Activated naive CD8-positive, alpha-beta T cell treated with anti-CD3 and anti-CD28 coated beads, Interleukin-2, amount 10 ng/mL, durations not matched to agents 7 days and 5 days (primary cell): ENCODE measurements at regions not wholly inside any gene's neighbourhood (a gene's known extent, or its start where the extent isn't known, plus 50 kb on each side); places are given as distances from the start of the nearest gene placed in this dataset.

Experiments
- ATAC-seq: fragments of 150-1000 bp; cut with Tn5 transposase; one replicate; pipeline ENCODE4 v1.10.0; 2021; ENCODE audit warnings: low read depth, moderate library complexity
- POLR2A ChIA-PET: fragments of 350-600 bp; sonication (Branson Sonifier 250); formaldehyde crosslinking; loops from one replicate; lab custom pipeline; 2021; ENCODE audit warnings: antibody characterized with exemption; lab: Charles Lee
- DNase-seq: peaks from one replicate; pipeline ENCODE4 v3.0.0; 2021
- H3K27ac Mint-ChIP-seq: one replicate; pipeline ENCODE4 v1.8.0; 2022; ENCODE audit warnings: mild to moderate bottlenecking, mixed read lengths
- H3K27me3 Mint-ChIP-seq: one replicate; pipeline ENCODE4 v1.8.0; 2022; ENCODE audit warnings: mild to moderate bottlenecking, moderate library complexity, mixed read lengths
- H3K36me3 Mint-ChIP-seq: one replicate; pipeline ENCODE4 v1.8.0; 2021; ENCODE audit warnings: mild to moderate bottlenecking, mixed read lengths
- H3K4me1 Mint-ChIP-seq: one replicate; pipeline ENCODE4 v1.8.0; 2021; ENCODE audit warnings: mixed read lengths
- H3K4me3 Mint-ChIP-seq: one replicate; pipeline ENCODE4 v1.8.0; 2022; ENCODE audit warnings: mild to moderate bottlenecking, moderate library complexity, mixed read lengths
- H3K9me3 Mint-ChIP-seq: one replicate; pipeline ENCODE4 v1.8.0; 2021; ENCODE audit warnings: mixed read lengths

DNA sequence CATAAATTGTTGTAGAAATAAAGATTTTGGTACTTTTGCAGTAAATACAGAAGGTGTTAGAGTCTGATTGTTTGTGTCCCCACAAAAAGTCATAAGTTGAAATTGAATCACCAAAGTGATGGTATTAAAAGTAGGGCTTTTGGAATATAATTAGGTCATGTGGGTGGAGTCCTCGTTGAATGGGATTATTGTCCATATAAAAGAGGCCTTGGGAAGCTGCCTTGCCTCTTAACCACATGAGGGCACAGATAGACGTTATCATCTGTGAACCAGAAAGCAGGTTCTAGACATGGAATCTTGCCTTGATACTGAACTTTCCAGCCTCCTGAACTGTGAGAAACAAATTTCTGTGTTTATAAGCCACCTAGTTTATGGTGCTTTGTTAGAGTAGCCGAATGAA is 186.8 kb downstream of the PRR20E start:
- H3K9me3 Mint-ChIP-seq = peaks cover 6% of the 10 kb centered on the region
- DNase-seq = no peak
- H3K4me1 Mint-ChIP-seq = no peaks in the 10 kb centered on the region
- no peaks in the 10 kb centered on the region for H3K36me3 Mint-ChIP-seq
- H3K27ac Mint-ChIP-seq = no peak overlapping the region
- no peak for ATAC-seq
- no peak overlapping the region for H3K4me3 Mint-ChIP-seq
- POLR2A ChIA-PET = no interaction called here
- H3K27me3 Mint-ChIP-seq = no peaks in the 10 kb centered on the region

DNA sequence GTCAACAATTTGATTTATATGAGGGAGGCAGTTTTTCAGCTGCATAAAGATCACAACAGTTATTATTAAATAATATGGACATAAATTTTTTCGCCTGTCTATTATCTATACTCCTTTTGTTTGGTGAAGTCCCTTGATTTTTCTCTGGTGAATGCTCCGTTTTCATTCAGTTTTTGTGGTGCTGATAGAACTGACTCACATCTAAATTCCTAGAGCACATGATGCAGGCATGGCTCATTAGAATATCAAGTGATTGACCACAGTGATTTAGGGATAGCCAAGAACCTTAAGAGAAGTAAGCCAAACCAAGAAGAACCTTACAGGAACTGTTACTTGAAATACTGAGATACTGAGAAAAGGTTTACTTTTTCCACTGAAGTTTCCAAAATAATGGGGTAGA is 208.9 kb downstream of the PRR20E start:
- H3K27me3 Mint-ChIP-seq = no peaks in the 10 kb centered on the region
- POLR2A ChIA-PET = no interaction called here
- no peak overlapping the region for H3K27ac Mint-ChIP-seq
- peaks cover 2% of the 10 kb centered on the region for H3K9me3 Mint-ChIP-seq
- H3K36me3 Mint-ChIP-seq = no peaks in the 10 kb centered on the region
- DNase-seq (no peak), ATAC-seq (no peak)
- H3K4me1 Mint-ChIP-seq = no peaks in the 10 kb centered on the region
- H3K4me3 Mint-ChIP-seq = no peak overlapping the region

DNA sequence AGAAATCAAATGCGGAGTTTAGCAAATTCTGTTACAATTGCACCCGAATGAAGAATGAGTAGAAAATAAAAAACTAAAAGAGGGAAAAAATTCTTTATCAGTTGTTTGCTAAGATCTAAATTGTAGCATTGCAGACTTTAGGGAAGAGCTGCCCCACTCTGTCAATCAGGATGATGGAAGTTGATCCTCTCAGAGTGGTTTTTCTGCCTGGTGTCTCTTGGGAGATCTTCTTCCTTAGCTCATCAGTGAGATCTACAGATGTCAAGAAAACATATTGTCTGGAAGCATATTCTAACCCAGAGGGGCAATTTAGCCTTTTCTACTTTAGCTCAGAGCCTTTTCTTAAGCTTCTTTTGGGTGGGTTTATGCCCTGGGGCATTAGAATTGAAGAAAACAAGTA is 223.2 kb upstream of the PCDH17 start:
- Mint-ChIP-seq H3K27me3 (no peaks in the 10 kb centered on the region), H3K9me3 (peaks cover 9% of the 10 kb centered on the region), H3K27ac (no peak overlapping the region), H3K4me1 (no peaks in the 10 kb centered on the region), H3K4me3 (no peak overlapping the region), H3K36me3 (no peaks in the 10 kb centered on the region)
- DNase-seq (no peak), ATAC-seq (no peak)
- POLR2A ChIA-PET = no interaction called here

DNA sequence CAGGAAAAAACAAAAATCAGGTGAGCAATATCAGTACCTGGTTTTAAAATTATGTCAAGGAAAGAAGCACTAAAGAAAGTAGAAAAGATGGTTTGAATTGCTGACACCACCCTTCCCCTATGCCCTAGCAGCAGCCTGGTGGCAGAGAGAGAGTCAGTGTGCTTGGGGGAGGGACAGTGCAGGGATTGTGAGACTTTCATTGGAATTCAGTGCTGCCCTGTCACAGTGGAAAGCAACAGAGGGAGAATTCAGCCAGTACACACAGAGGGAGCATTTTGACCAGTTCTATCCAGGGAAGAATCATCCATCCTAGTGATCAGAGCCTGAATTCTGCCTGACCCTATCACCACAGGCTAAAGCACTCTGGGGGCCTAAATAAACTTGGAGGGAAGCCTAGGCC is 222.4 kb upstream of the PCDH17 start:
- no peaks in the 10 kb centered on the region for H3K36me3 Mint-ChIP-seq
- ATAC-seq (no peak), DNase-seq (no peak)
- POLR2A ChIA-PET = no interaction called here
- no peak overlapping the region for H3K27ac Mint-ChIP-seq
- no peaks in the 10 kb centered on the region for H3K4me1 Mint-ChIP-seq
- no peaks in the 10 kb centered on the region for H3K27me3 Mint-ChIP-seq
- H3K9me3 Mint-ChIP-seq = peaks cover 10% of the 10 kb centered on the region
- no peak overlapping the region for H3K4me3 Mint-ChIP-seq

DNA sequence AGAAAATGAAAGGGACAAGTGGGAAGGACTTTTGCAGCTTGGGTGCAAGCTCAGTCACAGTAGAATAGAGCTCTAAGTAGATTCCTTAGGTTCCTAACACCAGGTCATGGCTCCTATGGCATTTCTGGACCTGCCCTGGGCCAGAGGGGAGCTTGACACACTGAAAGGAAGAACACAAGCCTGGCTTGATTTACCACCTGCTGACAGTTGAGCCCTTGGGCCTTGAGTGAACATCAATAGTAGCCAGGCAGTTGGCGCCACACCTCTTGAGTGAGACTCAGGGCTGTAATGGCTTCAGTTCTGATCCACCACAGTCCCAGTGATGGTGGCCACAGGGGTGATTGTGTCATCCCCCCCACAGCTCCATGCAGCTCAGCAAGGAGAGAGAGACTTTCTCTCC is 221.9 kb upstream of the PCDH17 start:
- POLR2A ChIA-PET = no interaction called here
- H3K27me3 Mint-ChIP-seq = no peaks in the 10 kb centered on the region
- H3K36me3 Mint-ChIP-seq = no peaks in the 10 kb centered on the region
- ATAC-seq = no peak
- no peaks in the 10 kb centered on the region for H3K4me1 Mint-ChIP-seq
- H3K4me3 Mint-ChIP-seq = no peak overlapping the region
- no peak overlapping the region for H3K27ac Mint-ChIP-seq
- DNase-seq = no peak
- peaks cover 10% of the 10 kb centered on the region for H3K9me3 Mint-ChIP-seq

DNA sequence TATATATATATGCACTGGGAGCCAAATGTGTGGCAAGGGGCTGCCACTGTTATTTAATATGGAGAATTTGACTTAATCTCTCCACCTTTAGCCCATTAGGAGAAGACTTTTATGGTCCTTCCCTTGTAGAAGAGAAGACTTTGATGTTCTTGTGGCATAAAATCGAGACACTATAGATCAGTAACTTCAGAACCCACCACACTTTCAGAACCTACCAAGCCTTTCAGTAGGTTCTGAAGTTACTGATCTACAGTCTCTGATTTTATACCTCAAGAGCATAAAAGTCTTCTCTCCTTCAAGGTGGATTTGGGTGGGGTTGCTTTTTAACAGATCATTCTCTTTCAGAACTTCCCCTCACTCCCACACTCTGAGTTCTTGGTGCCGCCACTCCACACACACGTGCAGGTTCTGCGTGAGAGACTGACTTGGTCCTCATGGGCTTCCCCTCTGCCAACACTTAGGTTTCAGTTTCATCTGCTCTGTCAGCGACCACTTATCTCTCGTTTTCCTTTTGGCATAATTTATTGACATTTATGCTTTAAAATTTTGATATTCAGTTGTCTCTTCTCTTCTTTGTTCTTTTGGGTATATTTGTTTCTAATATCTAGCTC is 213.4 kb upstream of the PCDH17 start:
- DNase-seq (no peak), ATAC-seq (no peak)
- Mint-ChIP-seq H3K9me3 (peaks cover 2% of the 10 kb centered on the region), H3K4me1 (no peaks in the 10 kb centered on the region), H3K27ac (no peak overlapping the region), H3K36me3 (no peaks in the 10 kb centered on the region), H3K27me3 (no peaks in the 10 kb centered on the region), H3K4me3 (no peak overlapping the region)
- POLR2A ChIA-PET = no interaction called here

DNA sequence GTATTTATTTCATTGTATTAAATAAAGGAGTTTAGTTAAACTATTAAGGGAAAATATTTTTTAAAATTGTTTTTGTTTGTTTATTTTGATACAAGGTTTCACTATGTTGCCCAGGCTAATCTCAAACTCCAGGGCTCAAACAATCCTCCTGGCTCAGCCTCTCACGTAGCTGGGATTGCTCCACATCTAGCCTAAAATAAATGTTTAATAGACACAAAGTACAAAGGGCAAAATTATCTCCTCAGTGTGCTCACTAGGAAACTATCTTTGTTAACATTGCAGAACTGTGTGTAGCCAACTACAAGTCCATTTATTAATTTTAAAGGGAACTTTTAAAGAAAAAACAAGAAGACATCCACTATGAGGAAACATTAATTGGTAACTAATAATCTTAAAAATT is 207.2 kb upstream of the PCDH17 start:
- Mint-ChIP-seq H3K36me3 (no peaks in the 10 kb centered on the region), H3K4me3 (no peak overlapping the region), H3K27me3 (no peaks in the 10 kb centered on the region), H3K27ac (no peak overlapping the region), H3K4me1 (no peaks in the 10 kb centered on the region), H3K9me3 (peaks cover 14% of the 10 kb centered on the region)
- DNase-seq (no peak), ATAC-seq (no peak)
- POLR2A ChIA-PET = no interaction called here

DNA sequence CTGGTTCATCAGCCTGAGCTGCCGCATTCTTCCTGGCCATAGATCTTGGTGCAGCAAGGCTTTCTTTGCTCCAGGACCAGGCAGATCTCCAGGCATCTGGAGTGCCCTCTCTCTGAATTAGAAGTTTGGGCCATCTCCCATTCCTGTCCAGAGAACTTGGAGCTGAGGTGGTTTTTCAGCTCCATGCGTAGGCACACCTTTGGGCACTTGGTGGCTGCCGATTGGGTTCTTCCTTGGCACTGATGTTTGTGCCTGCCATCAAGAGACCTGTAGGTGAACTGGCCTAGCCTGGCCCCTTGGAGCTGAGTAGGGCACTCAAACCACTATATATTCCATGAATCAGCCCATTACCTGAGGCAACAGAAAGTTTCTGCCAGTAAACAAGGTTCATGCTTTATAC is 206.0 kb upstream of the PCDH17 start:
- Mint-ChIP-seq H3K4me1 (no peaks in the 10 kb centered on the region), H3K27me3 (no peaks in the 10 kb centered on the region), H3K9me3 (peaks cover 18% of the 10 kb centered on the region), H3K4me3 (no peak overlapping the region), H3K36me3 (no peaks in the 10 kb centered on the region), H3K27ac (no peak overlapping the region)
- ATAC-seq (no peak), DNase-seq (no peak)
- POLR2A ChIA-PET = no interaction called here

DNA sequence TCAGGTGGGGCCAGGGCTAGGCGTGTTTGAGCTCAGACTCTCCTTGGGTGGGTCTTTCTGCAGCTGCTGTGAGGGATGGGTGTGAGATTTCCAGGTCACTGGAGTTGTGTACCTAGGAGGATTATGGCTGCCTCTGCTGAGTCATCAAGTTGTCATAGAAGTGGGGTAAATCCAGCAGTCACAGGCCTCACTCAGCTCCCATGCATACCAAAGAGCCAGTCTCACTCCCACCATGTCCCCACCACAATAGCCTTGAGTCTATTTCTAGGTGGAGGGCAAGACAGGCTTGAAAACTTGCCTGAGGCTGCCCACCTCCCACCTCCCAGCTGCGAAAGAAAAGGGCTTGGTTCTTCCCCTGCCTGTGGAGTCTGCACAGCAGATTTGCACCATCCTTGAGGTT is 194.0 kb upstream of the PCDH17 start:
- no peak overlapping the region for H3K27ac Mint-ChIP-seq
- no peaks in the 10 kb centered on the region for H3K4me1 Mint-ChIP-seq
- H3K27me3 Mint-ChIP-seq = no peaks in the 10 kb centered on the region
- POLR2A ChIA-PET = no interaction called here
- no peaks in the 10 kb centered on the region for H3K36me3 Mint-ChIP-seq
- H3K4me3 Mint-ChIP-seq = no peak overlapping the region
- no peak for DNase-seq
- no peak for ATAC-seq
- H3K9me3 Mint-ChIP-seq = peaks cover 6% of the 10 kb centered on the region

DNA sequence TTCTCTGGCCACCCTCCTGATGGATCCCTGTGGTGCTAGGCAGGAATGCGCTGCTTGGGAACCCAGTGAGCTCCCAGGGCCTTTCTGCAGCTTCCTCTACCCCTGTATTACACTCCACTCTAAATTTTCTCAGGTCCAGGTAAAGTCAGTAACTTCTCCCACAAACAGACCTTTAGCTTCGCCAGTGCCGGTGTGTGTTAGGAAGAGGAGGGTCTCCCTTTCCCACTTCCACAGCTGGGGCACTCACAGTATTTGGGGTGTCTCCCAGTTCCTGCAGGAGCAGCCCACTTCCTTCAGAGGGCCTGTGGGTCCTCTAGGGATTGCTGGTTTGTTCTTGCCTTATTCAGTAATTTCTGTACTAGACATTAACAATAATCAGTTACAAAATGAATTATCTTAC is 193.5 kb upstream of the PCDH17 start:
- H3K4me3 Mint-ChIP-seq = no peak overlapping the region
- no peak overlapping the region for H3K27ac Mint-ChIP-seq
- H3K9me3 Mint-ChIP-seq = peaks cover 3% of the 10 kb centered on the region

DNA sequence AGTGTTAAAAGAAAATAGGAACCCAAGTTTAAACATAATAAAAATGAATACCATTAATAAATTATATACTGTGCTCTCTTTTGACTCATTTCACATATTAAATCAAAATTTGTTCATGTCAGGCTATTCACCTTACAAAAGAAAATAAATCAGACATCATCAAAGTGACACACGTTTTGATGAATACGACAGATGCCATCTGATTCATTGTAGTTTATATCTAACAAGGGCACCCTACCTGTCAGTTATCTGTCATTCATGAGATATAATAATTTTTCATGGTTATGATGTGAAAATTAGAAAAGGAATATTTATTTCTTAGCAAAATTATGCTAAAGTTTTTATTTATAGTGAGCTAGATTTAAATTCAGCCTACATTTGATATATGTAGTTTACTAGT is 188.1 kb upstream of the PCDH17 start:
- H3K27ac Mint-ChIP-seq = no peak overlapping the region
- H3K4me1 Mint-ChIP-seq = no peaks in the 10 kb centered on the region
- ATAC-seq (no peak), DNase-seq (no peak)
- H3K27me3 Mint-ChIP-seq = no peaks in the 10 kb centered on the region
- H3K9me3 Mint-ChIP-seq = peaks cover 3% of the 10 kb centered on the region
- POLR2A ChIA-PET = no interaction called here
- H3K36me3 Mint-ChIP-seq = no peaks in the 10 kb centered on the region
- no peak overlapping the region for H3K4me3 Mint-ChIP-seq

More for the DNA sequence above, 193.5 kb upstream of the PCDH17 start:
- DNase-seq (no peak), ATAC-seq (no peak)
- H3K4me1 Mint-ChIP-seq = no peaks in the 10 kb centered on the region
- H3K27me3 Mint-ChIP-seq = no peaks in the 10 kb centered on the region
- H3K36me3 Mint-ChIP-seq = no peaks in the 10 kb centered on the region
- POLR2A ChIA-PET = no interaction called here

DNA sequence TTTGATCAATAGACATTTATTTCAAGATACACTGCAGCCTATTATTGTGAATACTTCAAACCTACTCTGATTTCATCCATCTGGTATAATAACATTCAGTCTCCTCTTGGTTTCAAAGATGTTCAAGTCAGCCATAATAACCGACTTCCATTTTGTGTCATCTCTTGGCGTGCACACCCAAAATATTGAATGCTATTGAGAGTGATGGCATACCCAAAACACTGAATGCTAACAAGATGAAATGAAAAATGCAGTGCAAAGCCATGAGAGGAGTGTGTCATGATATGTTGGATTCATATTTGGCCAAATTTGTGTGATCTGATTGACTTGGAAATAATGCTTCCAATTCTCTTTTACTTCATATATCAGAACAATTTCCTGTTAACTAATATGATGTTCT is 181.2 kb upstream of the PCDH17 start:
- H3K27ac Mint-ChIP-seq = no peak overlapping the region
- no peaks in the 10 kb centered on the region for H3K36me3 Mint-ChIP-seq
- H3K4me1 Mint-ChIP-seq = no peaks in the 10 kb centered on the region
- no peak overlapping the region for H3K4me3 Mint-ChIP-seq
- no peak for DNase-seq
- peaks cover 1% of the 10 kb centered on the region for H3K9me3 Mint-ChIP-seq
- POLR2A ChIA-PET = no interaction called here
- H3K27me3 Mint-ChIP-seq = no peaks in the 10 kb centered on the region
- ATAC-seq = no peak

DNA sequence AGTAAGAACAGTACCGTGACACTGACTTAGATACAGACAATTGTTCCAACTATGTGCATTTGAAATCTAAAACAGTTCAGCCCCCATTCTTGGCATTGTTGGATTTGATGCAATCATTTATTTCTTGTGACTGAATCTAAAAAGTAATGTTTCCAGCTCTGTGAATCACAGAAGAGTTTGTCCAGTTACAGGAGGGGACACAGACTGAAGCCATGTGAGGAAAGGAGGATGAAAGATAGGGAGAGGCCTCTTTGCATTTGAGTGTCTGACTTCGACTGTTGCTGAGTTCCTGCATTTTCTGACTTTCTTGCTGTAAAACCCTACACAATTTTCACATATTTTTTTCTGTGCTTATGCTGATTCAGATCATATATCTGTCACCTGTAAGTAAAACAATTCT is 179.3 kb upstream of the PCDH17 start:
- Mint-ChIP-seq H3K4me3 (no peak overlapping the region), H3K27me3 (no peaks in the 10 kb centered on the region), H3K4me1 (no peaks in the 10 kb centered on the region), H3K9me3 (peaks cover 4% of the 10 kb centered on the region), H3K36me3 (no peaks in the 10 kb centered on the region), H3K27ac (no peak overlapping the region)
- no peak for ATAC-seq
- POLR2A ChIA-PET = no interaction called here
- no peak for DNase-seq

DNA sequence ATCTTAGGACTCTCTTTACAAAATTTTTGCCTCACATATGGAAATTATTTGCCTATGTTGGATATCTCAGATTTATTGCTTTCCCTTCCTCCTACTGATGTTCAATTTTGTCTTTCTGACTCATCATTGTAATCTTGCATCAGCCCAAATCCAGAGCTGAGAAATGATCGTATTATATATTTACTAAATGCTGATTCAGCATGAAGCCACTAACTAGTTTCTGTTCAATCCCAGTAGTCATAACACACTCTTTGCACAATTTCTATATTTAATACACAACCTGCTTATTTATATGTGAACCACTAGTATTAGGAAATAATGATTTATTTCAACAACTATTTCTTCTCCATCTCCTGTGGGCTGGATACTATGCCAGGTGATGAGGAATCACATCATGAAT is 161.1 kb upstream of the PCDH17 start:
- no peak overlapping the region for H3K27ac Mint-ChIP-seq
- peaks cover 7% of the 10 kb centered on the region for H3K9me3 Mint-ChIP-seq
- DNase-seq (no peak), ATAC-seq (no peak)
- H3K4me3 Mint-ChIP-seq = no peak overlapping the region
- H3K4me1 Mint-ChIP-seq = no peaks in the 10 kb centered on the region
- H3K36me3 Mint-ChIP-seq = no peaks in the 10 kb centered on the region
- POLR2A ChIA-PET = no interaction called here
- no peaks in the 10 kb centered on the region for H3K27me3 Mint-ChIP-seq

DNA sequence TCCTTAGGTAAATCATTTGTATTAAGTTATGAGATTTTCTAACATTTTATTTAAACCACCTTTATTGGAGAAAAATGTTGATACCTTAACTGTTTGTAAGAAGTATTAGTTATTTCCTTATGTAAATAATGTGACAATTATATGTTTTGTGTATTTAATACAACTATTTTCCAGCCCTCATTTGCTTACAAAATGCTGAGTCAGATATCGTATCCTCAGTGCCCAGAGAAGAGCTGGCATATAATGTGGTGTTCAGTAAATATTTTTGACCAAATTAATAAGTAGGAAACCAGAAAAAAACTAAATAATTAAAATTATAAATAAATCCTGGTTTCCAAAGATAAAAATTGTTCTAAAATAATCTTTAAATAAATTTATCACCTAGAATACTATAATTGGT is 140.2 kb upstream of the PCDH17 start:
- H3K9me3 Mint-ChIP-seq = peaks cover 4% of the 10 kb centered on the region
- H3K27ac Mint-ChIP-seq = no peak overlapping the region
- POLR2A ChIA-PET = no interaction called here

More for the DNA sequence above, 140.2 kb upstream of the PCDH17 start:
- no peak overlapping the region for H3K4me3 Mint-ChIP-seq
- no peaks in the 10 kb centered on the region for H3K36me3 Mint-ChIP-seq
- no peak for DNase-seq
- ATAC-seq = no peak
- no peaks in the 10 kb centered on the region for H3K4me1 Mint-ChIP-seq
- H3K27me3 Mint-ChIP-seq = no peaks in the 10 kb centered on the region
